Activated CD4-positive, alpha-beta T cell treated with anti-CD3 and anti-CD28 coated beads, Interleukin-2, amount 50 U/mL, for 1 hour (primary cell): ENCODE measurements at regions not wholly inside any gene's neighbourhood (a gene's known extent, or its start where the extent isn't known, plus 50 kb on each side); places are given as distances from the start of the nearest gene placed in this dataset.

ENCODE experiments used
- DNase-seq: peaks from one replicate; pipeline ENCODE4 v3.0.0-alpha.2; 2020

- DNase-seq: no peak
Observed at GRCh38 chr5:56451742-56452141, 218.6 kb upstream of the ANKRD55 start.

- no peak for DNase-seq
Observed at GRCh38 chr5:56450766-56451165, 217.6 kb upstream of the ANKRD55 start.

GRCh38 chr5:56449071-56449640 is 216.0 kb upstream of the ANKRD55 start:
- no peak for DNase-seq

GRCh38 chr5:56447656-56448055 is 214.5 kb upstream of the ANKRD55 start:
- no peak for DNase-seq

- no peak for DNase-seq
Observed at GRCh38 chr5:56447232-56447631, 214.1 kb upstream of the ANKRD55 start.

GRCh38 chr5:56446728-56447127 is 213.6 kb upstream of the ANKRD55 start:
- no peak for DNase-seq

GRCh38 chr5:56443826-56444225 is 210.7 kb upstream of the ANKRD55 start:
- no peak for DNase-seq

- DNase-seq: no peak
Observed at GRCh38 chr5:56440871-56441740, 208.0 kb upstream of the ANKRD55 start.

GRCh38 chr5:56434986-56435385 is 201.9 kb upstream of the ANKRD55 start:
- DNase-seq: no peak

- no peak for DNase-seq
Observed at GRCh38 chr5:56433039-56433617, 200.0 kb upstream of the ANKRD55 start.

GRCh38 chr5:56432321-56432720 is 199.2 kb upstream of the ANKRD55 start:
- DNase-seq: no peak

- DNase-seq: no peak
Observed at GRCh38 chr5:56430422-56430821, 197.3 kb upstream of the ANKRD55 start.

GRCh38 chr5:56429110-56429561 is 196.0 kb upstream of the ANKRD55 start:
- DNase-seq: no peak

GRCh38 chr5:56426693-56427092 is 193.6 kb upstream of the ANKRD55 start:
- DNase-seq: no peak

GRCh38 chr5:56422076-56422762 is 189.1 kb upstream of the ANKRD55 start:
- no peak for DNase-seq

- no peak for DNase-seq
Observed at GRCh38 chr5:56421246-56422075, 188.3 kb upstream of the ANKRD55 start.

GRCh38 chr5:56420323-56420722 is 187.2 kb upstream of the ANKRD55 start:
- no peak for DNase-seq

- no peak for DNase-seq
Observed at GRCh38 chr5:56419667-56420066, 186.5 kb upstream of the ANKRD55 start.

- no peak for DNase-seq
Observed at GRCh38 chr5:56415356-56415765, 182.2 kb upstream of the ANKRD55 start.

GRCh38 chr5:56414066-56414465 is 180.9 kb upstream of the ANKRD55 start:
- no peak for DNase-seq

- no peak for DNase-seq
Observed at GRCh38 chr5:56413546-56413945, 180.4 kb upstream of the ANKRD55 start.

- DNase-seq: no peak
Observed at GRCh38 chr5:56412601-56413379, 179.7 kb upstream of the ANKRD55 start.
